ENCODE measurements at regions not wholly inside any gene's neighbourhood (a gene's known extent, or its start where the extent isn't known, plus 50 kb on each side); places are given as distances from the start of the nearest gene placed in this dataset.

GRCh38 chr18:66210875-66211274, 393.0 kb downstream of the CDH19 start:
- intact Hi-C loops (cut with micrococcal nuclease): no loop called here
- no peak for DNase-seq
- no peaks in the 10 kb centered on the region for H3K4me1 ChIP-seq
- no peak overlapping the region for H3K4me3 ChIP-seq
- TF ChIP-seq CTCF (IDR thresholded peaks at IDR 0.05; ENCODE audit: borderline replicate concordance): no peak
- no peaks in the 10 kb centered on the region for H3K9me3 ChIP-seq (replicated peaks)
- no peaks in the 10 kb centered on the region for H3K36me3 ChIP-seq
- no peaks in the 10 kb centered on the region for H3K27me3 ChIP-seq (ENCODE audit: low read depth)
- H3K27ac ChIP-seq (replicated peaks): no peak overlapping the region

- H3K27me3 ChIP-seq (ENCODE audit: low read depth): no peaks in the 10 kb centered on the region
- H3K36me3 ChIP-seq: no peaks in the 10 kb centered on the region
- H3K4me3 ChIP-seq: no peak overlapping the region
- H3K9me3 ChIP-seq (replicated peaks): no peaks in the 10 kb centered on the region
- no peak for TF ChIP-seq CTCF (IDR thresholded peaks at IDR 0.05; ENCODE audit: borderline replicate concordance)
- no peak for DNase-seq
- H3K27ac ChIP-seq (replicated peaks): no peak overlapping the region
- intact Hi-C loops (cut with micrococcal nuclease): no loop called here
- no peaks in the 10 kb centered on the region for H3K4me1 ChIP-seq
These were observed 394.2 kb downstream of the CDH19 start for GRCh38 chr18:66209656-66210055.

GRCh38 chr18:66196805-66197204, 407.1 kb downstream of the CDH19 start:
- no peak for TF ChIP-seq CTCF (IDR thresholded peaks at IDR 0.05; ENCODE audit: borderline replicate concordance)
- no peaks in the 10 kb centered on the region for H3K27me3 ChIP-seq (ENCODE audit: low read depth)
- no peak overlapping the region for H3K27ac ChIP-seq (replicated peaks)
- DNase-seq: no peak
- no peaks in the 10 kb centered on the region for H3K36me3 ChIP-seq
- H3K4me1 ChIP-seq: no peaks in the 10 kb centered on the region
- no peaks in the 10 kb centered on the region for H3K9me3 ChIP-seq (replicated peaks)
- H3K4me3 ChIP-seq: no peak overlapping the region
- intact Hi-C loops (cut with micrococcal nuclease): no loop called here

- Histone ChIP-seq H3K27ac (replicated peaks) (no peak overlapping the region), H3K27me3 (ENCODE audit: low read depth) (no peaks in the 10 kb centered on the region), H3K4me3 (no peak overlapping the region), H3K4me1 (no peaks in the 10 kb centered on the region), H3K9me3 (replicated peaks) (no peaks in the 10 kb centered on the region), H3K36me3 (no peaks in the 10 kb centered on the region)
- DNase-seq: no peak
- TF ChIP-seq CTCF (IDR thresholded peaks at IDR 0.05; ENCODE audit: borderline replicate concordance): no peak
- intact Hi-C loops (cut with micrococcal nuclease): no loop called here
These were observed 410.0 kb downstream of the CDH19 start for GRCh38 chr18:66193938-66194337.

- intact Hi-C loops (cut with micrococcal nuclease): no loop called here
- no peak overlapping the region for H3K27ac ChIP-seq (replicated peaks)
- H3K4me3 ChIP-seq: no peak overlapping the region
- no peaks in the 10 kb centered on the region for H3K9me3 ChIP-seq (replicated peaks)
- H3K36me3 ChIP-seq: no peaks in the 10 kb centered on the region
- no peak for TF ChIP-seq CTCF (IDR thresholded peaks at IDR 0.05; ENCODE audit: borderline replicate concordance)
- no peak for DNase-seq
- no peaks in the 10 kb centered on the region for H3K4me1 ChIP-seq
- H3K27me3 ChIP-seq (ENCODE audit: low read depth): no peaks in the 10 kb centered on the region
These were observed 410.5 kb downstream of the CDH19 start for GRCh38 chr18:66193394-66193793.
